Progenitor cell of endocrine pancreas (in vitro differentiated cells): ENCODE measurements at regions not wholly inside any gene's neighbourhood (a gene's known extent, or its start where the extent isn't known, plus 50 kb on each side); places are given as distances from the start of the nearest gene placed in this dataset.

Experiments used
- DNase-seq: peaks from one replicate; pipeline ENCODE4 v3.0.0; 2021; ENCODE audit warnings: low spot score; ENCODE audit not compliant: unreplicated experiment
- H3K27ac Mint-ChIP-seq: 2 replicates; pipeline ENCODE4 v1.8.0; 2021; ENCODE audit warnings: mild to moderate bottlenecking, moderate library complexity, mixed read lengths
- H3K27me3 Mint-ChIP-seq: 2 replicates; pipeline ENCODE4 v1.8.0; 2021; ENCODE audit warnings: mixed read lengths
- H3K36me3 Mint-ChIP-seq: 2 replicates; pipeline ENCODE4 v1.8.0; 2022; ENCODE audit warnings: mixed read lengths; ENCODE audit not compliant: insufficient read depth
- H3K4me1 Mint-ChIP-seq: 2 replicates; pipeline ENCODE4 v1.8.0; 2021; ENCODE audit warnings: low read depth, mixed read lengths
- H3K4me3 Mint-ChIP-seq: 2 replicates; pipeline ENCODE4 v1.8.0; 2021; ENCODE audit warnings: low read depth, mild to moderate bottlenecking, moderate library complexity, mixed read lengths
- H3K9me3 Mint-ChIP-seq: 2 replicates; pipeline ENCODE4 v1.8.0; 2021; ENCODE audit warnings: low read depth, mixed read lengths
- TF ChIP-seq, protein P1 (sequence below): fragments of 200-600 bp; sonication (generic); IDR thresholded peaks from one replicate; pipeline ENCODE4 v1.5.0; 2021; ENCODE audit warnings: antibody characterized with exemption, mild to moderate bottlenecking; ENCODE audit not compliant: unreplicated experiment

DNA sequence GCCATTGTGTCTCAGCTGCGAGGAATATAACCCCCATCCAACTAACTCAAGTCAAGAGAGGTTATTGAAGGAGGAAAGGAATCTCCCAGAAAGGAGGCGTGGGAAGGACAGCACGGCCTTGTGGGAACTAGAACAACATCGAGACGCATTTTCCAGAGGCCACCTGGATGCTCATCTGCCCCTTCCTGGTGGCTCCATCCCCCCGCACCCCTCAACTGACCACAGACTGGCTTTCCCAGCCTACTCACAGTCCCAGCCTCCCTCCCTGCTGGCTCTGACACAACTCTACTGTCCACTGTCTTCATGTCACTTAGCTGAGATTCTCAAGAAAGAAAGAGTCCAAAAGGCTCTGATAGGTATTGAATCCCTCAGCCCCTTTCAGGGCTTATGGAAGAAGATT, 66.0 kb upstream of the CLMN start:
- no peak for DNase-seq
- TF ChIP-seq, protein P1, sequence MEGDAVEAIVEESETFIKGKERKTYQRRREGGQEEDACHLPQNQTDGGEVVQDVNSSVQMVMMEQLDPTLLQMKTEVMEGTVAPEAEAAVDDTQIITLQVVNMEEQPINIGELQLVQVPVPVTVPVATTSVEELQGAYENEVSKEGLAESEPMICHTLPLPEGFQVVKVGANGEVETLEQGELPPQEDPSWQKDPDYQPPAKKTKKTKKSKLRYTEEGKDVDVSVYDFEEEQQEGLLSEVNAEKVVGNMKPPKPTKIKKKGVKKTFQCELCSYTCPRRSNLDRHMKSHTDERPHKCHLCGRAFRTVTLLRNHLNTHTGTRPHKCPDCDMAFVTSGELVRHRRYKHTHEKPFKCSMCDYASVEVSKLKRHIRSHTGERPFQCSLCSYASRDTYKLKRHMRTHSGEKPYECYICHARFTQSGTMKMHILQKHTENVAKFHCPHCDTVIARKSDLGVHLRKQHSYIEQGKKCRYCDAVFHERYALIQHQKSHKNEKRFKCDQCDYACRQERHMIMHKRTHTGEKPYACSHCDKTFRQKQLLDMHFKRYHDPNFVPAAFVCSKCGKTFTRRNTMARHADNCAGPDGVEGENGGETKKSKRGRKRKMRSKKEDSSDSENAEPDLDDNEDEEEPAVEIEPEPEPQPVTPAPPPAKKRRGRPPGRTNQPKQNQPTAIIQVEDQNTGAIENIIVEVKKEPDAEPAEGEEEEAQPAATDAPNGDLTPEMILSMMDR, result no peak
- Mint-ChIP-seq H3K4me3 (no peak overlapping the region), H3K27ac (peak overlapping the region; percentile 18), H3K4me1 (no peaks in the 10 kb centered on the region), H3K27me3 (peaks cover 29% of the 10 kb centered on the region), H3K36me3 (no peaks in the 10 kb centered on the region), H3K9me3 (peaks cover 2% of the 10 kb centered on the region)

DNA sequence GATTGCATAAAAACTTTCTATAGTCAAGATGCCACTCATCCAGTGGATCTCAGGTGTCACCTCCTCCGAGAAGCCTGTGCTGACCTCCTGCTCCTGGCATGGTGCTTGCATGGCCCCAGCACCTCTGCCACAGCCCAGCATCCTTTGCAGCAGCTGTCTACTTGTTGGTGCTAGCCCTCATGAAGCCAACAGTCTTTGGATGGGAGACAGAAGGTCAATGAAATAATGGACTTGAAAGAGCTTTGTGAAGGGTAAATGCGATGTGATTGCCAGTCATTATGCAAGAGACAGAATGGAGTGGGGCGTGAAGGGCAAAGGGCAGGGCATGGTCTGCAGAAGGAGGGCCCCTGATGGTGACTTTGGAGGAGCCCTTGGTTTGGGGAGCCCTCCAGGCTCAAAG, 63.0 kb upstream of the CLMN start:
- TF ChIP-seq, protein P1, result no peak
- Mint-ChIP-seq H3K27ac (no peak overlapping the region), H3K27me3 (peaks cover 24% of the 10 kb centered on the region), H3K36me3 (peaks cover 3% of the 10 kb centered on the region), H3K9me3 (peaks cover 14% of the 10 kb centered on the region), H3K4me1 (no peaks in the 10 kb centered on the region), H3K4me3 (no peak overlapping the region)
- no peak for DNase-seq

DNA sequence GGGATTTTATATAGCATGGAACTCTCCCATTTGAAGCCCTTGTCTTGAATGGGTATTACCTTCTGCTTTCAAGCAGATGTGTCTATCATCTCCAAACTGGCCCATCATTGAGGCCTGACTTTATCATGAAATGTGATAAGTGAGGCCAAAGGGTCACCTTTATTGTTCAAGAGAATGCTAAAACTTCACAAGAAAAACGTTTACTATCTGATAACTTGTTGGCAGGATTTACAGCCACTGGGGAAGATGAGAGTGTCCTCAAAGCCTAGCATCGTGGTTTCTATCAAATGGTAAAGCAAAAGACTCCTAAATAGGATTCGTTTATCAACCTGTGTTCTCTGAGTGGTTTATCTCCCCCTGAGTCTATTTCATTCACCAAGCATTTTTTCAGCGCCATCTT, 62.0 kb upstream of the CLMN start:
- Mint-ChIP-seq H3K4me1 (no peaks in the 10 kb centered on the region), H3K4me3 (no peak overlapping the region), H3K9me3 (peaks cover 14% of the 10 kb centered on the region), H3K27ac (no peak overlapping the region), H3K36me3 (peaks cover 3% of the 10 kb centered on the region), H3K27me3 (peaks cover 17% of the 10 kb centered on the region)
- DNase-seq, result no peak
- TF ChIP-seq, protein P1, result no peak

DNA sequence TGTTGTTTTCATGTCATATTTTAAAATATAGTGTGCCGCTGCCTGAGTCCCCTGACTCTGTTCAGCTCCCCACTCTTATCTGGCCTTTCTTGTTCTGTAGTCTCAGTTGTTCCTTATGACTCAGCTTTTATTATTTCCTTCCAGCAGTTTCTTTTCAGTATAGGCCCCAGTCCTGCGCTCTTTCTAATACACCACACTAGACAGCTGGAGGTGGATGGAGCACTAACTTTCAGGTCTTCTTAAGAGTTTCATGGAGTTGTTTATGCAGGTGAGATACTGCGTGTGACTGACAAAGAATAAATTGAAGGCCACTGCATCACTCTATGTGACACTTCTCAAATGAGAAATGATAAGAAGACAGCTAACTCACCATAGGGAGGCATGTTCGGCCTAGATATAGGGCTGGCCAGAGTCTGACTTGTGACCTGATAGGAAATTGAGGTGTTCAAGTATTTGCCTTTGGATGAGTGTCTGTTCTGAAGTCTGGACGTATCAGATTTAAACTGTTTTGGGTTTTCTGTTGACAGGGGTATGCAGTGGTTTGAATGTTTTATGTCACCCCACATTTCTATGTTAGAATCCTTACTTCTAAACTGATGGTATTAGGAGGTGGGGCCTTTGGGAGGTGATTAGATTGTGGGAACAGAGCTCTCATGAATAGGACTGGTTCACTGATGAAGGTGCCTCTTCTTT, 60.8 kb upstream of the CLMN start:
- Mint-ChIP-seq H3K27me3 (peaks cover 24% of the 10 kb centered on the region), H3K27ac (no peak overlapping the region), H3K4me3 (no peak overlapping the region), H3K36me3 (peaks cover 3% of the 10 kb centered on the region), H3K9me3 (peaks cover 14% of the 10 kb centered on the region), H3K4me1 (no peaks in the 10 kb centered on the region)
- DNase-seq, result no peak
- TF ChIP-seq, protein P1, result no peak

DNA sequence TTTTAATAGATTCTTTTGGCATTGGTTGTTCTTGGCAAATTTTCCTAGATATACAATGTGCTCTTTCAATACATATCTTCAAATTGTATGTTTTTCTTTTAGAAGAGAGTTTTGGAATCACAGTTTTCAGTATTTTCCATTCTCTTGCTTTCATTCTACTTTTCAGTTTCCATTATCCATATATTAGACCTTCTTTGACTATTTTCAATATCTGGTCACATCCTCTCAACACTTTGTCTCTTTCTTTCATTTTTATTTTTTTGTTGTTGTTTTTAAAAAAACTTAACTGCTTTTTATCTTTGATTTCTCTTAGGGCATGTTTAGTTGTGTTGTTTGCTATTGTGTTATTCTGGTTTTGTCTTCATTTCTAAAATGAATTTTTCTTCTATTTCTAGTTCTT, 59.9 kb upstream of the CLMN start:
- Mint-ChIP-seq H3K27me3 (peaks cover 24% of the 10 kb centered on the region), H3K27ac (no peak overlapping the region), H3K36me3 (peaks cover 3% of the 10 kb centered on the region), H3K4me3 (no peak overlapping the region), H3K9me3 (peaks cover 14% of the 10 kb centered on the region), H3K4me1 (no peaks in the 10 kb centered on the region)
- TF ChIP-seq, protein P1, result no peak
- no peak for DNase-seq
